Body of pancreas (tissue), 4 donors: ENCODE measurements at regions not wholly inside any gene's neighbourhood (a gene's known extent, or its start where the extent isn't known, plus 50 kb on each side); places are given as distances from the start of the nearest gene placed in this dataset.

ENCODE experiments used
- ATAC-seq: fragments of 150-250 bp; one replicate; pipeline ENCODE4 v1.9.1; 2016
- DNase-seq, 4 donors: peaks; one replicate each; pipeline ENCODE4 v3.0.0-alpha.2; 2019
- H3K27ac ChIP-seq, 4 donors: fragments of 200-600 bp; sonication (generic); 1 replicate in 3 of 4; 2 replicates in 1 of 4; pipeline versions ENCODE4 v1.5.1 to v1.6.1; 2016 to 2019; ENCODE audit warnings: mild to moderate bottlenecking in 1 of 4, mixed read lengths in 1 of 4, moderate library complexity in 1 of 4
- H3K27me3 ChIP-seq, 2 donors: fragments of 200-600 bp; sonication (generic); one replicate each; pipeline ENCODE4 v1.6.0; 2016; ENCODE audit warnings: mild to moderate bottlenecking in 1 of 2
- H3K36me3 ChIP-seq, 2 donors: fragments of 200-600 bp; sonication (generic); replicated peaks in 1 of 2; 2 replicates each; pipeline ENCODE4 v1.5.1; 2016; ENCODE audit warnings: low read depth in 2 of 2; ENCODE audit not compliant: insufficient read depth in 1 of 2
- H3K4me1 ChIP-seq: fragments of 200-600 bp; sonication (generic); one replicate; pipeline ENCODE4 v1.6.0; 2016
- H3K4me3 ChIP-seq, 2 donors: fragments of 200-600 bp; sonication (generic); 1 replicate in 1 of 2; 2 replicates in 1 of 2; pipeline ENCODE4 v1.5.1; 2016 to 2019
- H3K9me3 ChIP-seq, 3 donors: fragments of 200-600 bp; sonication (generic); 1 replicate in 2 of 3; 2 replicates in 1 of 3; pipeline ENCODE4 v1.5.1; 2016
- CTCF ChIP-seq, 7 experiments: fragments of 450-650 bp in 4 of 7; fragments of 200-600 bp in 3 of 7; sonication (generic) in 3 of 7; IDR thresholded peaks; one replicate each; pipeline ENCODE4 v1.5.1; 2016 to 2019; ENCODE audit warnings: antibody characterized with exemption in 7 of 7
- POLR2A ChIP-seq, 3 donors: fragments of 450-650 bp; IDR thresholded peaks; one replicate each; pipeline ENCODE4 v1.6.1; 2016; ENCODE audit warnings: antibody characterized with exemption in 3 of 3, mild to moderate bottlenecking in 2 of 3
- WGBS, 2 donors: methylation state at CpG; one replicate each; pipeline ENCODE4 v1.1.5; 2017; 5-methylcytosine and 5-hydroxymethylcytosine counted together
- intact Hi-C: fragments of 100-400 bp; cut with DNase I; formaldehyde crosslinking; loops from one replicate; pipeline ENCODE4 v1.15.1; 2023

GRCh38 chr7:49695971-49696370 lies 77.5 kb upstream of the VWC2 start:
- WGBS, 2 donors = 83 to 88% methylated on average over 5 of the region's 5 CpGs
- H3K27me3 ChIP-seq = no peaks in the 10 kb centered on the region

GRCh38 chr7:49700841-49701240 lies 72.6 kb upstream of the VWC2 start:
- intact Hi-C loops = no loop called here
- no peak for ATAC-seq
- no peak for DNase-seq
- WGBS, 2 donors = 81 to 89% methylated on average over 13 of the region's 13 CpGs
- no peaks in the 10 kb centered on the region for H3K9me3 ChIP-seq
- H3K27me3 ChIP-seq = no peaks in the 10 kb centered on the region
- H3K4me3 ChIP-seq = no peak overlapping the region
- no peak overlapping the region for H3K27ac ChIP-seq
- TF ChIP-seq POLR2A (IDR thresholded peaks at IDR 0.05) (no peak), CTCF (IDR thresholded peaks at IDR 0.05) (no peak)
- no peaks in the 10 kb centered on the region for H3K4me1 ChIP-seq
- no peaks in the 10 kb centered on the region for H3K36me3 ChIP-seq

More at GRCh38 chr7:49695971-49696370, 77.5 kb upstream of the VWC2 start:
- intact Hi-C loops = no loop called here
- Histone ChIP-seq H3K36me3 (no peaks in the 10 kb centered on the region), H3K9me3 (no peaks in the 10 kb centered on the region), H3K4me1 (no peaks in the 10 kb centered on the region), H3K4me3 (no peak overlapping the region), H3K27ac (no peak overlapping the region)
- DNase-seq = no peak
- TF ChIP-seq CTCF (IDR thresholded peaks at IDR 0.05) (no peak), POLR2A (IDR thresholded peaks at IDR 0.05) (no peak)
- no peak for ATAC-seq

DNA sequence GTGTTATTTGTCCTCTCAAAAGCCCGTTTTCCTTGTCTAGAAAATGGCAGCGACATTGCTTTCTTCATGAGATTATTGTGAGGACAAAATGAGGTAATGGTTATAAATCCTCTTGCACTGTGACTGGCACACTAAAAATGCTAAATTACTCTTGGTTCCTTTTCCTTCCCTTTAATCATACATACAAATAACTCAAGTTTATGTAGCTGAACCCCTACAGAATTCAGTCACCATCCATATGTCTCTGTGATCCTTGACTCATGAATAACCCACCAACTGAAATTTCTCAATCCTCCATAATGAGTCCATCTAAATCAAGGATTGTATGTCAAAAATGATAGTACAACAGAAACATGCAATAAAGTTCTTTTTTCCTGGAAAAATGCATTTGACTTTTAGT lies 71.3 kb upstream of the VWC2 start:
- intact Hi-C loops = no loop called here
- no peak for ATAC-seq
- H3K9me3 ChIP-seq = no peaks in the 10 kb centered on the region
- H3K27me3 ChIP-seq = no peaks in the 10 kb centered on the region
- no peak for TF ChIP-seq CTCF (IDR thresholded peaks at IDR 0.05)
- no peak overlapping the region for H3K27ac ChIP-seq
- no peak for DNase-seq
- H3K36me3 ChIP-seq = no peaks in the 10 kb centered on the region
- no peak overlapping the region for H3K4me3 ChIP-seq
- H3K4me1 ChIP-seq = no peaks in the 10 kb centered on the region
- WGBS, 2 donors = 64 to 71% methylated on average over 2 of the region's 2 CpGs

DNA sequence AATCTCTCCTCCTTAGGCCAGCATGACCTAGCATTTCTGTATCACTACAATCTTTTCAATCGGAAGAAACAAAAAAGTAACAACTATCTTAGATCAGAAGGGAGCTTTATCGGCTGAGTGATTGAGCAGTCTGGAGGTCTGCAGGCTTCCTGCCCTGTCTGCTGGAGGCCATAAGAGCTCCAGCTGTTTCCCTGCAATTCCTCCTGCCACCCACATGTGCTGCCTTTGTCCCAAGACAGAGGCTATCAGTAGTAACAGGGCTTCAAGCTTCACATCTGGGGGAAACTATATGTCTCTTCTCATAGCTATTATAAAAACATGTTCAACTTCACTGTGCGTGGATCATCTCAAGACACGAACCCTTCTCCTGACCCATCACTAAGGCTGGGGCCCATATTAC lies 70.1 kb upstream of the VWC2 start:
- H3K36me3 ChIP-seq = no peaks in the 10 kb centered on the region
- no peak overlapping the region for H3K27ac ChIP-seq
- intact Hi-C loops = no loop called here
- H3K9me3 ChIP-seq = no peaks in the 10 kb centered on the region
- ATAC-seq = no peak
- no peaks in the 10 kb centered on the region for H3K27me3 ChIP-seq
- DNase-seq = no peak
- no peaks in the 10 kb centered on the region for H3K4me1 ChIP-seq
- TF ChIP-seq POLR2A (IDR thresholded peaks at IDR 0.05) = no peak
- TF ChIP-seq CTCF (IDR thresholded peaks at IDR 0.05) = no peak
- 73 to 80% methylated on average over 4 of the region's 4 CpGs for WGBS, 2 donors
- no peak overlapping the region for H3K4me3 ChIP-seq

DNA sequence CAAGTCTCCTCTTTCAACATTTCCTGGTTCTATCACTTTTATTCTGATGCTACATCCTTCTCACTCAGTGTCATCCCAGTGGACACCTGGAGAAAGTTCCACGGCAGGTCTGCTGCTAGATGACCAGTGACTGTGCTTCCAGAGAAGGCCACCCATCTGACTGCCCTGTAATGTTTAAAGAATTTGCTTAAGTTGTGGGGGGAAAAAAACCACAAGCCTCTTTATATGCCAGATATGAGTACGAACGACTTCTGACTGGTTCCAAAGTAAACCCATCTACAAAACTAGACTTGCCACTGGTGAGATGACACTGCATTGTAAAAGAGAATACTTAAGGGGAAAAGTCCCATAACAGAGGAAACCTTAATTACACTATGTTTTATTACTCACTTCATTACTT lies 69.6 kb upstream of the VWC2 start:
- no peak for TF ChIP-seq POLR2A (IDR thresholded peaks at IDR 0.05)
- no peak for TF ChIP-seq CTCF (IDR thresholded peaks at IDR 0.05)
- Histone ChIP-seq H3K4me1 (no peaks in the 10 kb centered on the region), H3K27me3 (no peaks in the 10 kb centered on the region), H3K9me3 (no peaks in the 10 kb centered on the region), H3K4me3 (no peak overlapping the region), H3K36me3 (no peaks in the 10 kb centered on the region), H3K27ac (no peak overlapping the region)
- 76 to 84% methylated on average over 3 of the region's 3 CpGs for WGBS, 2 donors
- intact Hi-C loops = no loop called here
- ATAC-seq = no peak
- DNase-seq = no peak
